HUES48 (cell line): ENCODE measurements at regions not wholly inside any gene's neighbourhood (a gene's known extent, or its start where the extent isn't known, plus 50 kb on each side); places are given as distances from the start of the nearest gene placed in this dataset.

Experiments
- H3K27ac ChIP-seq: one replicate; pipeline ENCODE4 v1.7.0; 2013; ENCODE audit warnings: low read depth, low read length, inconsistent platforms
- H3K27me3 ChIP-seq: 2 replicates; pipeline ENCODE4 v1.6.1; 2013; ENCODE audit warnings: mild to moderate bottlenecking, low read length; ENCODE audit not compliant: control insufficient read depth, insufficient read depth
- H3K36me3 ChIP-seq: 2 replicates; pipeline ENCODE4 v1.6.1; 2013; ENCODE audit warnings: low read length; ENCODE audit not compliant: control insufficient read depth, insufficient read depth
- H3K4me1 ChIP-seq: 2 replicates; pipeline ENCODE4 v1.6.1; 2013; ENCODE audit warnings: mild to moderate bottlenecking, low read length; ENCODE audit not compliant: control insufficient read depth, insufficient read depth
- H3K4me3 ChIP-seq: 2 replicates; pipeline ENCODE4 v1.5.1; 2013; ENCODE audit warnings: mild to moderate bottlenecking, low read depth, low read length
- H3K9ac ChIP-seq: 2 replicates; pipeline ENCODE4 v1.6.1; 2013; ENCODE audit warnings: mild to moderate bottlenecking, low read depth, low read length, moderate library complexity
- H3K9me3 ChIP-seq: 2 replicates; pipeline ENCODE4 v1.6.1; 2013; ENCODE audit warnings: low read length; ENCODE audit not compliant: control insufficient read depth, insufficient read depth

- H3K9me3 ChIP-seq: no peaks in the 10 kb centered on the region
- no peaks in the 10 kb centered on the region for H3K27me3 ChIP-seq
- no peaks in the 10 kb centered on the region for H3K36me3 ChIP-seq
- peaks cover 6% of the 10 kb centered on the region; the same call in 1 of the 2 replicates for H3K4me1 ChIP-seq
- H3K27ac ChIP-seq: no peak overlapping the region
- H3K9ac ChIP-seq: no peak overlapping the region
- no peak overlapping the region for H3K4me3 ChIP-seq
Observed at GRCh38 chr4:24303926-24304325, 280.4 kb downstream of the DHX15 start.

DNA sequence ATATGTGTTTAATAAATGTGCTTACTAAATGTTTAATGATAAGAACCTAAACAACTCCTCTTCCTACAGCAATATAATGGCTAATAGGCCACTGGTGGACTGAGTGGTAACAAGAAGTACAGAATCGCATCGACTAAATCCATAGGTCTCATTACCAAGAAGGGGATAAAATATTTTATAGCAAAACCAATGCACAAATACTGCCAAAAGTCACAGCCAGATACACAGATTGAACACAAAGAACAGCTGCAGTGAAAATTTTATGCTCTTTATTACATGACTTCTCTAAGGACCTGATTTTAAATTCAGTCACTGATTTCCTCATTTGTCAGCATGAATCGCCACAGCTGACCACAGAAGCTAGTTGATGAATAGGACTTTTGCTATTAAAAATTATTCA, 285.4 kb downstream of the DHX15 start:
- Histone ChIP-seq H3K36me3 (no peaks in the 10 kb centered on the region), H3K27me3 (no peaks in the 10 kb centered on the region), H3K4me1 (no peaks in the 10 kb centered on the region), H3K9ac (no peak overlapping the region), H3K27ac (no peak overlapping the region), H3K9me3 (no peaks in the 10 kb centered on the region), H3K4me3 (no peak overlapping the region)

DNA sequence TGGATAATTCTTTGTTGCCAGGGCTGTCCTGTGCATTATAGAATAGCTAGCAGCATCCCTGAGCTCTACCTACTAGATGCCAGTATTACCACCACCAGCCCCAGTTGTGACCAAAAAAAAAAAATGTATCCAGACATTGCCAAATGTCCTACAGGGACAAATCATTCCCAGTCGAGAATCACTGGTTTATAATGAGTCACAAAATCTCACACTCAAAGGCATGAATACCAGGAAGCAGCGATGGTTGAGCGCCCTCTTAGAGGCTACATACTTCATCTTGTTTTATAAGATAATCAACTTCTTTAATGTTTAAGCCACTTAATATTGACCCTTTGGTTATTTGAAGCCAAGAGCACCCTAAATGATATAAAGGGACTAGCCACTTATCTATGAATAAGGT, 297.3 kb downstream of the DHX15 start:
- no peak overlapping the region for H3K27ac ChIP-seq
- H3K9me3 ChIP-seq: no peaks in the 10 kb centered on the region
- H3K27me3 ChIP-seq: no peaks in the 10 kb centered on the region
- no peak overlapping the region for H3K9ac ChIP-seq
- no peaks in the 10 kb centered on the region; the same call in 1 of the 2 replicates for H3K4me1 ChIP-seq
- H3K4me3 ChIP-seq: no peak overlapping the region
- no peaks in the 10 kb centered on the region for H3K36me3 ChIP-seq

DNA sequence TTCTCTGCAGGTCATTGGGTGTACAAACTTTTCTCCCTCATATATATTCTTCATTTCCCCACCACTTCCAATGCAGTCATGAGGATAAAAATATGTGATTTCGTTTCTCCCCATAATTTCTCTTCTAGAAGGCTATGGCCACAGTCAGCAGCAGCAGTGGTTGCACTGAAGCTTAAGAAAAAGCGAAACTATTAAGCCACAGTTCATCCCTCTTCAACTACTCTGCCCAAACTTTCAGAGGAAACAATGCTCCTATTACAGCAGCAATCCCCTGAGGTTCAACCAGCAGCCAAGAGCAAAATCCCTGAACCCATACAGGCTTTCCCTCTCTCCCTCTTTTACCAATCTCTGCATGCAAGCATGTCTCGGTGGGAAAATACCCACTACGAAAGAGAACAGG, 298.6 kb downstream of the DHX15 start:
- Histone ChIP-seq H3K4me1 (no peaks in the 10 kb centered on the region; the same call in 1 of the 2 replicates), H3K36me3 (no peaks in the 10 kb centered on the region), H3K9ac (no peak overlapping the region), H3K27ac (no peak overlapping the region), H3K4me3 (no peak overlapping the region), H3K27me3 (no peaks in the 10 kb centered on the region), H3K9me3 (no peaks in the 10 kb centered on the region)

- no peak overlapping the region for H3K27ac ChIP-seq
- H3K9me3 ChIP-seq: no peaks in the 10 kb centered on the region
- H3K27me3 ChIP-seq: no peaks in the 10 kb centered on the region
- no peak overlapping the region for H3K9ac ChIP-seq
- H3K4me3 ChIP-seq: no peak overlapping the region
- H3K36me3 ChIP-seq: no peaks in the 10 kb centered on the region
- peaks cover 10% of the 10 kb centered on the region; the same call in 1 of the 2 replicates for H3K4me1 ChIP-seq
Observed at GRCh38 chr4:24282446-24282845, 301.9 kb downstream of the DHX15 start.

DNA sequence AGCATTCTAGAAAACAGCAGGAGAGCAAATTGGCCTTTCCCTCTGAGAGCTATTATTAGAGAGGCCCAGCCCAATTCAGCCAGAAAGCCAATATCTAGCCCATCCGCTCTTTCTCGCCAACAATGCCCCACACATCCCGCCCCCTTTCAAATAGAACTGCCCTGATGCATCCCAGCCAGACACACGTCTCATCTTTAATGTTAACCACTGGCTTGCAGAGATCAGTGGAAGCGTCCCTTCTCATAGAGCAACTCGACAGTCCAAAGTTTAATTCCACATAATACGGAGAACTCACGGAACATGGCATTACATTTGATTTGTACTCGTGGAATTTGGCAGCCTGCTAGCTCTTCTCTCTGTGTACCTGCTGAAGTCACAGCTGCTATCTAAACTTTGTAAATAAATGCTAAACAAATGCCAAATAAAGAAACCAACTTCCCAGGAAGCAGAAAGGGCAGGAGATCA, 304.4 kb downstream of the DHX15 start:
- no peaks in the 10 kb centered on the region for H3K36me3 ChIP-seq
- no peaks in the 10 kb centered on the region for H3K9me3 ChIP-seq
- no peak overlapping the region for H3K27ac ChIP-seq
- no peak overlapping the region for H3K9ac ChIP-seq
- H3K4me3 ChIP-seq: no peak overlapping the region
- peaks cover 10% of the 10 kb centered on the region; the same call in 1 of the 2 replicates for H3K4me1 ChIP-seq
- H3K27me3 ChIP-seq: no peaks in the 10 kb centered on the region

GRCh38 chr4:24279469-24279868, 304.9 kb downstream of the DHX15 start:
- H3K4me3 ChIP-seq: no peak overlapping the region
- no peaks in the 10 kb centered on the region for H3K36me3 ChIP-seq
- no peaks in the 10 kb centered on the region for H3K27me3 ChIP-seq
- no peaks in the 10 kb centered on the region for H3K9me3 ChIP-seq
- H3K27ac ChIP-seq: no peak overlapping the region
- H3K4me1 ChIP-seq: peaks cover 10% of the 10 kb centered on the region; the same call in 1 of the 2 replicates
- H3K9ac ChIP-seq: no peak overlapping the region

GRCh38 chr4:24278693-24279092, 305.7 kb downstream of the DHX15 start:
- Histone ChIP-seq H3K4me3 (no peak overlapping the region), H3K9me3 (no peaks in the 10 kb centered on the region), H3K9ac (no peak overlapping the region)

GRCh38 chr4:24274381-24274941, 309.9 kb downstream of the DHX15 start:
- Histone ChIP-seq H3K9me3 (no peaks in the 10 kb centered on the region), H3K27me3 (no peaks in the 10 kb centered on the region), H3K9ac (no peak overlapping the region), H3K4me3 (no peak overlapping the region), H3K4me1 (peaks cover under 1% of the 10 kb centered on the region; the same call in 1 of the 2 replicates), H3K36me3 (no peaks in the 10 kb centered on the region), H3K27ac (no peak overlapping the region)

More at GRCh38 chr4:24278693-24279092, 305.7 kb downstream of the DHX15 start:
- peak overlapping the region; percentile 36 for H3K27ac ChIP-seq
- H3K4me1 ChIP-seq: peaks cover 10% of the 10 kb centered on the region; the same call in 1 of the 2 replicates
- H3K27me3 ChIP-seq: no peaks in the 10 kb centered on the region
- no peaks in the 10 kb centered on the region for H3K36me3 ChIP-seq

DNA sequence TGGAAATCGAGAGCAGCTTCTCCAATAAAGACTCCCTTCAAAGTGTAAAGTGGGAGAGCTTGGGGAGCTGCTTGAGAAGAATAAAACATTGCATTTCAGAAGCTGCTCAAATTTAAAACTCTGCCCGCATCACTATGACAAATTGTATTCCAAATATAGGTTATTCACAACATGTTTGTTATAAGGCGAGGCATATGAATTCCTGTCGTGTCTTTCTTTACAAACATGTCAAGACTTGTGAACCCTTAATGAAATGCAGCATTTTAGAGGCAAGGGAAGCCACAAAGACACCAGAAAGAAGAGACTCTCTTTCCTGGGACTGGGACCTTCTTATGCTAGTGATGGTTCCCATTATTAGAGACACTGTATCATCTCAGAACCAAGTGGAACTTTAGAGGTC, 311.2 kb downstream of the DHX15 start:
- H3K4me3 ChIP-seq: no peak overlapping the region
- H3K4me1 ChIP-seq: no peaks in the 10 kb centered on the region
- no peaks in the 10 kb centered on the region for H3K9me3 ChIP-seq
- no peak overlapping the region for H3K27ac ChIP-seq
- H3K36me3 ChIP-seq: no peaks in the 10 kb centered on the region
- no peak overlapping the region for H3K9ac ChIP-seq
- no peaks in the 10 kb centered on the region for H3K27me3 ChIP-seq

DNA sequence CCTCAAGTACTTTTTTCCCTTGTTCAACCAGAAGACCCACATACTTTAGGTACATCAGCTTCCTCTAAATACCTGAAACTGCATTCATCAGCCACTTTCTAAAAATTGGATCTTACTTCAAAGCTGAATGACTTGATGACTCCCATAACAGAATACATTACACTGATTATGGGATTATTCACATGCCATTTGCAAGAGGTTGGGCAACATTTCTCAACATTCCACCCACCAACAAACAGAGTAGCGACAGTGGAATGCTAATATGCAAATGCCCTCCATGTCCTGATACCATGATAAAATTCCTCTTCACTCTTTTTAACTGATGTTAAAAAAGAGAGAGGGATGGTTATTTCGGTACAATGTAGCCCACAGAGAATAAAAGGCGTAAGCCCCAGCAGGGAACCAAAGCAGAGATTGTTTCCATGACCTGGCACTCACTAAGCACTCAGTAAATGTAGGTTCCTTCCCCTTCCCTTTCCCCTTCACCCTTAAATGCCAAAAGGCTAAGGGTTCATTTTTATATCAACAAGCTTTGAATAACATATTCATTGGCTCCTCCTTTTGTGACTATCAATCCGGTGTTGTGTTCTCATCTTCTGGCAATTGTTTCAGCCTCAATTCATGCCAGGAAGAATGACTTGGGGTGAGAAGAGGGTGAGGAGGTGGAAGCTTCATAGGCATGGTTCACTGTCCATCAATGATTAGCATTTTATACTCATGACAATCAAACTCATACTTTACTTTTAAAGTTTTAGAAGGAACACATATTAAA, 317.2 kb downstream of the DHX15 start:
- H3K27me3 ChIP-seq: no peaks in the 10 kb centered on the region
- no peak overlapping the region for H3K27ac ChIP-seq
- peaks cover 35% of the 10 kb centered on the region for H3K4me1 ChIP-seq
- no peak overlapping the region for H3K9ac ChIP-seq
- H3K9me3 ChIP-seq: no peaks in the 10 kb centered on the region
- no peak overlapping the region for H3K4me3 ChIP-seq
- H3K36me3 ChIP-seq: no peaks in the 10 kb centered on the region
